ENCODE measurements at regions not wholly inside any gene's neighbourhood (a gene's known extent, or its start where the extent isn't known, plus 50 kb on each side); places are given as distances from the start of the nearest gene placed in this dataset.

DNA sequence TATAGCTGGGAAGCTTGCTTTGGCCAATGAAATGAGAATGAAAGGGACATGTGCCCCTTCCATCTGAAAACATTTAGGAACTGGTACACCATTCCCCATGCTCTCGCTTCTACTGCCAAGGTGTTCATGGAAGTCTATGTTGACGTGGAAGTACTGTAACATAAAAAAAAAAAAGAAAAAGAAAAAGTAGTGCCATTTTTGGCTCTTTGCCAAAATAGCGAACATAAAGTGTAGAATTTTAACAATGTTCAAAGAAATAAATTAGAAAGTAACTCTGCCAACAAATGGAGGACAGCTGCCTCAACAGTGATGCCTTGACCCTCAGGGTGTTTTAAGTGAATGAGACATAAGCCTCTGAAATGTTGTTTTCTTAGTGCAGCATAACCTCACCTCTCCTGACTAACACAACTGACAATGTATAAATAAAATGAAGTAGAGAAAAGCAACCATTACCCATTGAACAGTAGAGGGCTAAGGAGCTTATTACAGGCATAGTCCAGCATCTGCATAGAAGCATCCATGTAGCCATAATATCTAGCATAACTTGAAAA lies 536.6 kb downstream of the DTWD2 start:
- TF ChIP-seq, protein P1, sequence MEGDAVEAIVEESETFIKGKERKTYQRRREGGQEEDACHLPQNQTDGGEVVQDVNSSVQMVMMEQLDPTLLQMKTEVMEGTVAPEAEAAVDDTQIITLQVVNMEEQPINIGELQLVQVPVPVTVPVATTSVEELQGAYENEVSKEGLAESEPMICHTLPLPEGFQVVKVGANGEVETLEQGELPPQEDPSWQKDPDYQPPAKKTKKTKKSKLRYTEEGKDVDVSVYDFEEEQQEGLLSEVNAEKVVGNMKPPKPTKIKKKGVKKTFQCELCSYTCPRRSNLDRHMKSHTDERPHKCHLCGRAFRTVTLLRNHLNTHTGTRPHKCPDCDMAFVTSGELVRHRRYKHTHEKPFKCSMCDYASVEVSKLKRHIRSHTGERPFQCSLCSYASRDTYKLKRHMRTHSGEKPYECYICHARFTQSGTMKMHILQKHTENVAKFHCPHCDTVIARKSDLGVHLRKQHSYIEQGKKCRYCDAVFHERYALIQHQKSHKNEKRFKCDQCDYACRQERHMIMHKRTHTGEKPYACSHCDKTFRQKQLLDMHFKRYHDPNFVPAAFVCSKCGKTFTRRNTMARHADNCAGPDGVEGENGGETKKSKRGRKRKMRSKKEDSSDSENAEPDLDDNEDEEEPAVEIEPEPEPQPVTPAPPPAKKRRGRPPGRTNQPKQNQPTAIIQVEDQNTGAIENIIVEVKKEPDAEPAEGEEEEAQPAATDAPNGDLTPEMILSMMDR (IDR thresholded peaks at IDR 0.05) = no peak
- TF ChIP-seq POLR2A (IDR thresholded peaks at IDR 0.05) (no peak), POLR2AphosphoS5 (IDR thresholded peaks at IDR 0.05) (no peak)
